Fibroblast of lung (primary cell): ENCODE measurements at regions not wholly inside any gene's neighbourhood (a gene's known extent, or its start where the extent isn't known, plus 50 kb on each side); places are given as distances from the start of the nearest gene placed in this dataset.

ENCODE experiments used
- EZH2 ChIP-seq: IDR thresholded peaks from 2 replicates; pipeline ENCODE4 v1.5.1; 2012; ENCODE audit warnings: low read length, control low read depth, mild to moderate bottlenecking; ENCODE audit errors: missing control alignments
- TF ChIP-seq, protein P1 (sequence below), 2 donors: IDR thresholded peaks in 1 of 2; conservative IDR thresholded peaks in 1 of 2; 1 replicate in 1 of 2; 2 replicates in 1 of 2; pipeline ENCODE4 v1.5.1; 2011 to 2012; ENCODE audit warnings: low read length in 2 of 2, control low read depth in 1 of 2, inconsistent platforms in 1 of 2, low read depth in 1 of 2, mild to moderate bottlenecking in 1 of 2

DNA sequence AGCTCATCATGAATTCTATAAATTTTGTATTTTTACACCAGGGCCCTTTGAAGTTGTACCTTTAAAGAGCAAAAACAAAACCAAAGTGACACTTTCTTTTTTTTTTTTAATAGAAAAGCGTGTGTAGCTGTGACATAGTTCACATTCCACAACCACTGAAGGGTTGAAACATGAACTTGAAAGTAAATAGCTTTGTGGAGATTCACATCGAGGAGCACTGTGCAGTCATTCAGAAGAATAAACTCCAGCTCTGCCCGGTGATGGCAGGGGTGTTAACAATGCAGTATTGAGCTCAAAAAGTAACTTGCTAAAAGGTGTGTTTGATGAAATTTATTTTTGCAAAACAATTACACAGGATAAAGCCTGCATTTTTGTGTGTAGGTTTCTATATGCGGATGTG lies 1166.2 kb downstream of the TBC1D22A start:
- TF ChIP-seq, protein P1, sequence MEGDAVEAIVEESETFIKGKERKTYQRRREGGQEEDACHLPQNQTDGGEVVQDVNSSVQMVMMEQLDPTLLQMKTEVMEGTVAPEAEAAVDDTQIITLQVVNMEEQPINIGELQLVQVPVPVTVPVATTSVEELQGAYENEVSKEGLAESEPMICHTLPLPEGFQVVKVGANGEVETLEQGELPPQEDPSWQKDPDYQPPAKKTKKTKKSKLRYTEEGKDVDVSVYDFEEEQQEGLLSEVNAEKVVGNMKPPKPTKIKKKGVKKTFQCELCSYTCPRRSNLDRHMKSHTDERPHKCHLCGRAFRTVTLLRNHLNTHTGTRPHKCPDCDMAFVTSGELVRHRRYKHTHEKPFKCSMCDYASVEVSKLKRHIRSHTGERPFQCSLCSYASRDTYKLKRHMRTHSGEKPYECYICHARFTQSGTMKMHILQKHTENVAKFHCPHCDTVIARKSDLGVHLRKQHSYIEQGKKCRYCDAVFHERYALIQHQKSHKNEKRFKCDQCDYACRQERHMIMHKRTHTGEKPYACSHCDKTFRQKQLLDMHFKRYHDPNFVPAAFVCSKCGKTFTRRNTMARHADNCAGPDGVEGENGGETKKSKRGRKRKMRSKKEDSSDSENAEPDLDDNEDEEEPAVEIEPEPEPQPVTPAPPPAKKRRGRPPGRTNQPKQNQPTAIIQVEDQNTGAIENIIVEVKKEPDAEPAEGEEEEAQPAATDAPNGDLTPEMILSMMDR (conservative IDR thresholded peaks at IDR 0.05 in 1 of 2, IDR thresholded peaks at IDR 0.05 in 1 of 2; ENCODE audit: low read depth in 1 of 2, low read length in 2 of 2), result no peak
- no peak for TF ChIP-seq EZH2
